ENCODE measurements at regions not wholly inside any gene's neighbourhood (a gene's known extent, or its start where the extent isn't known, plus 50 kb on each side); places are given as distances from the start of the nearest gene placed in this dataset.
A peak's percentile ranks its signal among the peaks of the same experiment; 100 is the strongest.

GRCh38 chr13:58528351-58528750 lies 896.8 kb downstream of the PCDH17 start:
- no peak for DNase-seq

GRCh38 chr13:58531614-58532013 lies 900.1 kb downstream of the PCDH17 start:
- DNase-seq, result no peak

GRCh38 chr13:58542530-58542929 lies 911.0 kb downstream of the PCDH17 start:
- DNase-seq, result no peak

- no peak for DNase-seq
Measured at GRCh38 chr13:58547419-58547818, 915.9 kb downstream of the PCDH17 start.

GRCh38 chr13:58566176-58566575 lies 934.6 kb downstream of the PCDH17 start:
- no peak for DNase-seq

- no peak for DNase-seq
Measured at GRCh38 chr13:58573743-58574142, 942.2 kb downstream of the PCDH17 start.

- DNase-seq, result no peak
Measured at GRCh38 chr13:58574791-58575190, 943.2 kb downstream of the PCDH17 start.

- no peak for DNase-seq
Measured at GRCh38 chr13:58579468-58579867, 947.9 kb downstream of the PCDH17 start.

- DNase-seq, result no peak
Measured at GRCh38 chr13:58583966-58584365, 952.4 kb downstream of the PCDH17 start.

- DNase-seq, result no peak
Measured at GRCh38 chr13:58584610-58585009, 953.1 kb downstream of the PCDH17 start.

GRCh38 chr13:58587183-58587582 lies 955.6 kb downstream of the PCDH17 start:
- DNase-seq, result no peak

- DNase-seq, result no peak
Measured at GRCh38 chr13:58592052-58592451, 960.5 kb downstream of the PCDH17 start.

GRCh38 chr13:58592786-58593185 lies 961.2 kb downstream of the PCDH17 start:
- DNase-seq, result no peak

GRCh38 chr13:58594747-58595600 lies 963.4 kb downstream of the PCDH17 start:
- DNase-seq, result no peak

- no peak for DNase-seq
Measured at GRCh38 chr13:58597552-58597951, 966.0 kb downstream of the PCDH17 start.

- DNase-seq, result no peak
Measured at GRCh38 chr13:58598241-58598640, 966.7 kb downstream of the PCDH17 start.

GRCh38 chr13:58611117-58611516 lies 979.6 kb downstream of the PCDH17 start:
- DNase-seq, result no peak

GRCh38 chr13:58617880-58618665 lies 986.5 kb downstream of the PCDH17 start:
- no peak for DNase-seq

GRCh38 chr13:58619396-58620113 lies 988.0 kb downstream of the PCDH17 start:
- peak; percentile 32 for DNase-seq

- DNase-seq, result no peak
Measured at GRCh38 chr13:58620176-58620575, 988.6 kb downstream of the PCDH17 start.

- no peak for DNase-seq
Measured at GRCh38 chr13:58625703-58626389, 994.3 kb downstream of the PCDH17 start.

GRCh38 chr13:58630794-58631193 lies 999.2 kb downstream of the PCDH17 start:
- no peak for DNase-seq

GRCh38 chr13:58633226-58633625 lies 1001.7 kb downstream of the PCDH17 start:
- no peak for DNase-seq
